Adrenal gland (tissue), 9 donors: ENCODE measurements at regions not wholly inside any gene's neighbourhood (a gene's known extent, or its start where the extent isn't known, plus 50 kb on each side); places are given as distances from the start of the nearest gene placed in this dataset.
A peak's percentile ranks its signal among the peaks of the same experiment; 100 is the strongest.
"Not testable (repeated sequence)": the region's sequence is repeated elsewhere in the genome, so short reads cannot be mapped to it uniquely, and the experiment has no call there.

ENCODE experiments used
- DNase-seq, 7 donors: peaks; one replicate each; pipeline ENCODE4 v3.0.0-alpha.2; 2019 to 2020
- H3K27ac ChIP-seq, 5 donors: fragments of 200-600 bp; sonication (generic) in 4 of 5; 1 replicate in 3 of 5; 2 replicates in 2 of 5; pipeline versions ENCODE4 v1.5.1 to v1.8.0; 2016 to 2020; ENCODE audit warnings: mild to moderate bottlenecking in 1 of 5
- H3K27me3 ChIP-seq: fragments of 200-600 bp; 2 replicates; pipeline ENCODE4 v1.8.0; 2021
- H3K36me3 ChIP-seq, 2 donors: fragments of 200-600 bp; replicated peaks in 1 of 2; 1 replicate in 1 of 2; 2 replicates in 1 of 2; pipeline versions ENCODE4 v1.5.1 to v1.8.0; 2018 to 2022
- H3K4me1 ChIP-seq, 2 donors: fragments of 200-600 bp; replicated peaks in 1 of 2; 1 replicate in 1 of 2; 2 replicates in 1 of 2; pipeline versions ENCODE4 v1.5.1 to v1.8.0; 2018 to 2021
- H3K4me3 ChIP-seq, 4 donors: fragments of 200-600 bp; sonication (generic) in 3 of 4; one replicate each; pipeline ENCODE4 v1.5.1; 2016 to 2018
- H3K9me3 ChIP-seq, 3 donors: fragments of 200-600 bp; sonication (generic) in 1 of 3; replicated peaks in 1 of 3; 1 replicate in 2 of 3; 2 replicates in 1 of 3; pipeline versions ENCODE4 v1.5.1 to v1.8.0; 2016 to 2021
- POLR2A ChIP-seq, 2 donors: fragments of 450-650 bp; IDR thresholded peaks; one replicate each; pipeline ENCODE4 v1.6.1; 2017; ENCODE audit warnings: antibody characterized with exemption in 2 of 2, mild to moderate bottlenecking in 2 of 2, moderate library complexity in 1 of 2
- WGBS, 4 donors: extraction: QIAGEN DNeasy Blood & Tissue Kit in 2 of 4; methylation state at CpG; one replicate each; pipeline versions ENCODE4 v1.1.5 to v1.1.7; 2013 to 2017; 5-methylcytosine and 5-hydroxymethylcytosine counted together
- intact Hi-C, 2 donors: fragments of 100-400 bp; cut with DNase I; formaldehyde crosslinking; loops; one replicate each; pipeline versions ENCODE4 v1.14.1 to v1.15.0; 2022 to 2023
- TF ChIP-seq, protein P1 (sequence below), 6 experiments: fragments of 450-650 bp in 4 of 6; fragments of 200-600 bp in 2 of 6; sonication (generic) in 1 of 6; IDR thresholded peaks; 1 replicate in 5 of 6; 2 replicates in 1 of 6; pipeline versions ENCODE4 v1.5.1 to v1.8.0; 2016 to 2021; ENCODE audit warnings: antibody characterized with exemption in 6 of 6, mild to moderate bottlenecking in 2 of 6, moderate library complexity in 1 of 6
- donor health status: healthy with polysubstance abuse.
- donor health status: Bipolar disorder and iron deficiency.
- donor health status: DM: yes; HTN: yes; CAD: no.
- donor health status: DM: no; HTN: no; CAD: no.
- donor health status: DM: no; HTN: no; CAD: no.

DNA sequence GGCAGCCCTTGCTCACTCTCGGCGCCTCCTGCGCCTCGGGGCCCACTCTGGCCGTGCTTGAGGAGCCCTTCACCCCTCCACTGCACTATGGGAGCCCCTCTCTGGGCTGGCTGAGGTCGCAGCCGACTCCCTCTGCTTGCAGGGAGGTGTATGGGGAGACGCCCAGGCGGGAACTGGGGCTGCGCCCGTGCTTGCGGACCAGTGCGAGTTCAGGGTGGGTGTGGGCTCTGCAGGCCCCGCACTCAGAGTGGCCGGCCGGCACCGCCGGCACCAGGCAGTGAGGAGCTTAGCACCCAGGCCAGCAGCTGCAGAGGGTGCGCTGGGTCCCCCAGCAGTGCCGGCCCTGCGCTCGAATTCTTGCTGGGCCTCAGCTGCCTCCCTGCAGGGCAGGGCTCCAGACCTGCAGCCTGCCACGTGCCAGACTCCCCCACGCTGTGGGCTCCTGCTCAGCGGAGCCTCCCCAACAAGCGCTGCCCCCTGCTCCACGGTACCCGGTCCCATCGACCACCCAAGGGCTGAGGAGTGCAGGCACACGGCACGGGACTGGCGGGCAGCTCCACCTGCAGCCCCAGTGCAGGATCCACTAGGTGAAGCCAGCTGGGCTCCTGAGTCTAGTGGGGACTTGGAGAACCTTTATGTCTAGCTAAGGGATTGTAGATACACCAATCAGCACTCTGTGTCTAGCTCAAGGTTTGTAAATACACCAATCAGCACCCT is 54.0 kb upstream of the WWC2 start:
- DNase-seq, H3K27ac ChIP-seq, H3K4me3 ChIP-seq, H3K27me3 ChIP-seq, H3K4me1 ChIP-seq, H3K9me3 ChIP-seq, intact Hi-C loops, H3K36me3 ChIP-seq: not testable (repeated sequence)
- WGBS, 4 donors, result 83 to 93% (median 90%) methylated on average over 7 to 32 of the region's 32 CpGs

DNA sequence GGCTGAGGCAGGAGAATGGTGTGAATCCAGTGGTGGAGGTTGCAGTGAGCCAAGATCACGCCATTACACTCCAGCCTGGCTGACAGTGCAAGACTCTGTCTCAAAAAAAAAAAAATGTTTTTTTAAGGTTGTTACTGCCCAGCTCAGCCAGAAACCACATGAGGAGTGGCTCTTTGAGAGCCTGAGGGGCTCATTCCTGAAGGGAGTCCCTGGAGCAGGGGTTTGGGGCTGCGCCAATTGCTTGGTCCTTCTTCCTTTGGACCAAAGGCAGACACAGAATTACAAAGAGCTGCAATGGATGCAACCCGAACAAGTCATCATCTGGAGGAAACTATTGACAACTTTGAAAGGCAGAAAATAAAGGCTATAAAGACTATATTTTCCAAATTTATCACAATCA is 60.6 kb upstream of the WWC2 start:
- H3K4me1 ChIP-seq, result no peaks in the 10 kb centered on the region
- no peak overlapping the region for H3K27ac ChIP-seq
- intact Hi-C loops, result no loop called here
- H3K4me3 ChIP-seq, result no peak overlapping the region
- TF ChIP-seq POLR2A (IDR thresholded peaks at IDR 0.05), result no peak
- TF ChIP-seq, protein P1, sequence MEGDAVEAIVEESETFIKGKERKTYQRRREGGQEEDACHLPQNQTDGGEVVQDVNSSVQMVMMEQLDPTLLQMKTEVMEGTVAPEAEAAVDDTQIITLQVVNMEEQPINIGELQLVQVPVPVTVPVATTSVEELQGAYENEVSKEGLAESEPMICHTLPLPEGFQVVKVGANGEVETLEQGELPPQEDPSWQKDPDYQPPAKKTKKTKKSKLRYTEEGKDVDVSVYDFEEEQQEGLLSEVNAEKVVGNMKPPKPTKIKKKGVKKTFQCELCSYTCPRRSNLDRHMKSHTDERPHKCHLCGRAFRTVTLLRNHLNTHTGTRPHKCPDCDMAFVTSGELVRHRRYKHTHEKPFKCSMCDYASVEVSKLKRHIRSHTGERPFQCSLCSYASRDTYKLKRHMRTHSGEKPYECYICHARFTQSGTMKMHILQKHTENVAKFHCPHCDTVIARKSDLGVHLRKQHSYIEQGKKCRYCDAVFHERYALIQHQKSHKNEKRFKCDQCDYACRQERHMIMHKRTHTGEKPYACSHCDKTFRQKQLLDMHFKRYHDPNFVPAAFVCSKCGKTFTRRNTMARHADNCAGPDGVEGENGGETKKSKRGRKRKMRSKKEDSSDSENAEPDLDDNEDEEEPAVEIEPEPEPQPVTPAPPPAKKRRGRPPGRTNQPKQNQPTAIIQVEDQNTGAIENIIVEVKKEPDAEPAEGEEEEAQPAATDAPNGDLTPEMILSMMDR (IDR thresholded peaks at IDR 0.05), result no peak
- 86 to 92% (median 88%) methylated on average over 3 of the region's 3 CpGs for WGBS, 4 donors
- no peaks in the 10 kb centered on the region for H3K36me3 ChIP-seq
- no peak for DNase-seq
- H3K27me3 ChIP-seq, result no peaks in the 10 kb centered on the region
- H3K9me3 ChIP-seq, result no peaks in the 10 kb centered on the region

DNA sequence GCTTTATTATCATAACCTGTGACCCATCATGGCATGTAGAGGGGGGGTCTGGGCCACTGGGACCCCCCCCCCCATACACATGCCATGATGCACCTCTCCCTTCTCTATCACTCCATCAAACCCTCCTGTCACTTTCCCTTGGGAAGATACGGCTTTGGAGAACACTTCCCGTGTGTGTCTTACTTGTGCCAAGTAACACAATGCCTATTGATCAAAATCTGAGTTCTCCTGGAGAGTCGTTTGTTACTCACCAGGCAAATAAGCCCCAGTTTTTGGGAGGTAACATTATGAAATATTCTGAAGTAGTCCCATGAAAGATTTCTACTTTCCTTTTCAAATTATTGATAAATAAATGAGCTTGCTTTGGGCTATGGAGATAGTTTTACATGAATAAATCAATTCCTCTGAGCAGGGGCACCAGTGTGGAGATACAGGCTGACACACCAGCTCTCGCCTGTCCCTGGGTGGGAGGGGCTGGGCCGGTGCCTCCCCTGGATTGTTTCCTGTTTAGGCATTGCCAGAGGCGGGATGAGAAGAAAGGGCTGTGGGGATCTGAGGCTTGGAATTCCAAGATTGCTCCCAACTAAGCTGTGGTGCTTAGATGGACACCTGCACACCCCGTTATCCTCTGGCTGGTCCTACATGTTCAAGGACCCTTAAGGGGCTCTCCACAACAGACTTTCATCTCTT is 63.2 kb upstream of the WWC2 start:
- DNase-seq, result no peak
- intact Hi-C loops, result no loop called here
- Histone ChIP-seq H3K9me3 (no peaks in the 10 kb centered on the region), H3K4me1 (no peaks in the 10 kb centered on the region), H3K36me3 (no peaks in the 10 kb centered on the region), H3K27me3 (no peaks in the 10 kb centered on the region), H3K27ac (no peak overlapping the region), H3K4me3 (no peak overlapping the region)
- 55 to 75% (median 59%) methylated on average over 5 to 7 of the region's 7 CpGs for WGBS, 4 donors
- no peak for TF ChIP-seq POLR2A (IDR thresholded peaks at IDR 0.05)
- TF ChIP-seq, protein P1 (IDR thresholded peaks at IDR 0.05), result no peak

DNA sequence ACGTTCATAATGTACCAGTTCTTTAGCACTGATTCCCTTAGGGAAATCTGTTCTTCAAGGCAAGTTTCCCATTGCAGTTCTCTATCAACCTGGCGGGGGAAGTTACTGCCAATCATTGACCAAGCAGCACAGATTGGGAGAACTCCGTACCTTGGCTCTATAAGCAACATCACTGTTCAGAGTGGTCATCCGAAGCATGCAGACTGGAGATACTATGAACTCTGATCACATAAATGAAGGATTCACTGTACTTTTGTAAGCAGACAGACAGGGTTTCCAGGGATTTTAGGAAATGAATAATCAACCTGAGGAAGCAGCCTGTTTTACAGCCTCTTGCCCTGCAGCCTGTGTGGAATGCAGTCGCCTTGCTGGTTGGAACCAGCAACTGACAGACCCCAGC is 63.8 kb upstream of the WWC2 start:
- TF ChIP-seq POLR2A (IDR thresholded peaks at IDR 0.05), result no peak
- TF ChIP-seq, protein P1 (IDR thresholded peaks at IDR 0.05), result no peak
- Histone ChIP-seq H3K4me1 (no peaks in the 10 kb centered on the region), H3K9me3 (no peaks in the 10 kb centered on the region), H3K36me3 (no peaks in the 10 kb centered on the region), H3K27ac (no peak overlapping the region), H3K4me3 (no peak overlapping the region), H3K27me3 (no peaks in the 10 kb centered on the region)
- DNase-seq, result no peak
- intact Hi-C loops, result no loop called here
- WGBS, 4 donors, result 79 to 87% (median 84%) methylated on average over 5 of the region's 5 CpGs

DNA sequence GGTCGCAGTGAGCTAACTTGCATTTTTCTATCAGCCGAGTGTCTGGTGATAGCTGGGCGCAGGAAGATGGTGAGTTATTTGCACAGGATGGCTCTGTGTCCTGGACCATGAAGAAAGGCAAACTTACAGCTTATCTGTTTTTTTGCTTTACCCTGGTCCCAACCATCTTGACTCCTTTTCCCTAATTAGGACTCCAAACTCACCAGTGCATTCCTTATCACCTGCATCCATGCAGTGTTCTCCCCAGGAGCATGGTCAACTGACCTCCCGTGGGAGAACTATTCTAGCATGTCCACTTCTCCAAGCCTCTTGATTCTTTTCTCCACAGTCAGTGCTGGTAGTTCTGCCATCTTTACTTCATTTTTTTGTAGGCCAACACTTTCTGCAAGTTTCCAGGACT is 68.2 kb upstream of the WWC2 start:
- Histone ChIP-seq H3K27me3 (no peaks in the 10 kb centered on the region), H3K4me3 (no peak overlapping the region), H3K36me3 (no peaks in the 10 kb centered on the region), H3K4me1 (no peaks in the 10 kb centered on the region), H3K27ac (no peak overlapping the region), H3K9me3 (no peaks in the 10 kb centered on the region)
- intact Hi-C loops, result no loop called here
- no peak for TF ChIP-seq POLR2A (IDR thresholded peaks at IDR 0.05)
- TF ChIP-seq, protein P1 (IDR thresholded peaks at IDR 0.05), result no peak
- 53 to 65% (median 56%) methylated on average over 4 of the region's 4 CpGs for WGBS, 4 donors
- DNase-seq, result peak in 3 of 7 donors; percentile 13 to 22 (median 19)
